Neural cell (in vitro differentiated cells): ENCODE measurements at regions not wholly inside any gene's neighbourhood (a gene's known extent, or its start where the extent isn't known, plus 50 kb on each side); places are given as distances from the start of the nearest gene placed in this dataset.

Experiments used
- EZH2 ChIP-seq: fragments of 200-600, 300-800 bp; shearing (Covaris generic), sonication (generic); IDR thresholded peaks from 2 replicates; pipeline ENCODE4 v1.6.1; 2014; ENCODE audit warnings: antibody characterized with exemption, low read length, borderline replicate concordance, mild to moderate bottlenecking; ENCODE audit not compliant: insufficient read depth, poor library complexity, severe bottlenecking
- MXI1 ChIP-seq: fragments of 450-650 bp; conservative IDR thresholded peaks from 2 replicates; pipeline ENCODE4 v1.6.1; 2014; ENCODE audit warnings: antibody characterized with exemption, mild to moderate bottlenecking; ENCODE audit not compliant: poor library complexity, severe bottlenecking
- POLR2AphosphoS5 ChIP-seq: IDR thresholded peaks from 2 replicates; pipeline ENCODE4 v1.6.1; 2012
- RAD21 ChIP-seq: fragments of 450-650 bp; conservative IDR thresholded peaks from 2 replicates; pipeline ENCODE4 v1.6.1; 2014; ENCODE audit warnings: antibody characterized with exemption, mild to moderate bottlenecking, moderate library complexity
- TAF1 ChIP-seq: IDR thresholded peaks from 2 replicates; pipeline ENCODE4 v1.6.1; 2012; ENCODE audit warnings: low read depth
- TF ChIP-seq, protein P1 (sequence below): fragments of 450-650 bp; IDR thresholded peaks from 2 replicates; pipeline ENCODE4 v1.5.1; 2014; ENCODE audit warnings: antibody characterized with exemption, mild to moderate bottlenecking, moderate library complexity; ENCODE audit not compliant: poor library complexity, severe bottlenecking
- TF ChIP-seq, protein P2 (sequence below): IDR thresholded peaks from 2 replicates; pipeline ENCODE4 v1.6.1; 2012; ENCODE audit warnings: borderline replicate concordance

DNA sequence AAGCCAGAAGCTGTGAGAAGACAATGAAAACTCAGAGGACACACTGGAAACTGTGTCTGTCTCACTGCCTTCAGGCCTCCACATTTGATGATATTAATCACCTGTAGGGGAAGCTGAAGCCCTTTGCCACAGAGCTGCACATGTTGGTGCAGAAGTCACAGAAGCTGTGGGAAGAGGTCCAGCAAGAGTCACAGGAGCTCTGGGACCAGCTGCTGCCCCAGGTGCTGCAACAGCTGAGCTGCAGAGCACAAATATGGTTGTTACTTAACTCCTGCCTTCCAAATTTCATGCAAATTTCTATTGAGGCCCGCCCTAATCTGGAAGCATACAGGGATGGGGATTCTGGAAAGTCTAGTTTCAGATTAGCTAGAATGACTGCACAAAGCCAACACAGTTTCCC, 169.3 kb downstream of the OGFRL1 start:
- TF ChIP-seq, protein P1, sequence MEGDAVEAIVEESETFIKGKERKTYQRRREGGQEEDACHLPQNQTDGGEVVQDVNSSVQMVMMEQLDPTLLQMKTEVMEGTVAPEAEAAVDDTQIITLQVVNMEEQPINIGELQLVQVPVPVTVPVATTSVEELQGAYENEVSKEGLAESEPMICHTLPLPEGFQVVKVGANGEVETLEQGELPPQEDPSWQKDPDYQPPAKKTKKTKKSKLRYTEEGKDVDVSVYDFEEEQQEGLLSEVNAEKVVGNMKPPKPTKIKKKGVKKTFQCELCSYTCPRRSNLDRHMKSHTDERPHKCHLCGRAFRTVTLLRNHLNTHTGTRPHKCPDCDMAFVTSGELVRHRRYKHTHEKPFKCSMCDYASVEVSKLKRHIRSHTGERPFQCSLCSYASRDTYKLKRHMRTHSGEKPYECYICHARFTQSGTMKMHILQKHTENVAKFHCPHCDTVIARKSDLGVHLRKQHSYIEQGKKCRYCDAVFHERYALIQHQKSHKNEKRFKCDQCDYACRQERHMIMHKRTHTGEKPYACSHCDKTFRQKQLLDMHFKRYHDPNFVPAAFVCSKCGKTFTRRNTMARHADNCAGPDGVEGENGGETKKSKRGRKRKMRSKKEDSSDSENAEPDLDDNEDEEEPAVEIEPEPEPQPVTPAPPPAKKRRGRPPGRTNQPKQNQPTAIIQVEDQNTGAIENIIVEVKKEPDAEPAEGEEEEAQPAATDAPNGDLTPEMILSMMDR = no peak
- TF ChIP-seq POLR2AphosphoS5 (no peak), EZH2 (no peak), RAD21 (no peak), MXI1 (no peak), TAF1 (no peak)
- TF ChIP-seq, protein P2, sequence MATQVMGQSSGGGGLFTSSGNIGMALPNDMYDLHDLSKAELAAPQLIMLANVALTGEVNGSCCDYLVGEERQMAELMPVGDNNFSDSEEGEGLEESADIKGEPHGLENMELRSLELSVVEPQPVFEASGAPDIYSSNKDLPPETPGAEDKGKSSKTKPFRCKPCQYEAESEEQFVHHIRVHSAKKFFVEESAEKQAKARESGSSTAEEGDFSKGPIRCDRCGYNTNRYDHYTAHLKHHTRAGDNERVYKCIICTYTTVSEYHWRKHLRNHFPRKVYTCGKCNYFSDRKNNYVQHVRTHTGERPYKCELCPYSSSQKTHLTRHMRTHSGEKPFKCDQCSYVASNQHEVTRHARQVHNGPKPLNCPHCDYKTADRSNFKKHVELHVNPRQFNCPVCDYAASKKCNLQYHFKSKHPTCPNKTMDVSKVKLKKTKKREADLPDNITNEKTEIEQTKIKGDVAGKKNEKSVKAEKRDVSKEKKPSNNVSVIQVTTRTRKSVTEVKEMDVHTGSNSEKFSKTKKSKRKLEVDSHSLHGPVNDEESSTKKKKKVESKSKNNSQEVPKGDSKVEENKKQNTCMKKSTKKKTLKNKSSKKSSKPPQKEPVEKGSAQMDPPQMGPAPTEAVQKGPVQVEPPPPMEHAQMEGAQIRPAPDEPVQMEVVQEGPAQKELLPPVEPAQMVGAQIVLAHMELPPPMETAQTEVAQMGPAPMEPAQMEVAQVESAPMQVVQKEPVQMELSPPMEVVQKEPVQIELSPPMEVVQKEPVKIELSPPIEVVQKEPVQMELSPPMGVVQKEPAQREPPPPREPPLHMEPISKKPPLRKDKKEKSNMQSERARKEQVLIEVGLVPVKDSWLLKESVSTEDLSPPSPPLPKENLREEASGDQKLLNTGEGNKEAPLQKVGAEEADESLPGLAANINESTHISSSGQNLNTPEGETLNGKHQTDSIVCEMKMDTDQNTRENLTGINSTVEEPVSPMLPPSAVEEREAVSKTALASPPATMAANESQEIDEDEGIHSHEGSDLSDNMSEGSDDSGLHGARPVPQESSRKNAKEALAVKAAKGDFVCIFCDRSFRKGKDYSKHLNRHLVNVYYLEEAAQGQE = no peak
